GM23338 (cell line): ENCODE measurements at regions not wholly inside any gene's neighbourhood (a gene's known extent, or its start where the extent isn't known, plus 50 kb on each side); places are given as distances from the start of the nearest gene placed in this dataset.

Source experiments
- CREB1 ChIP-seq: fragments of 250-450 bp; sonication (Bioruptor Pico); IDR thresholded peaks from 2 replicates; pipeline ENCODE4 v1.5.0; 2020; ENCODE audit warnings: low read depth, mild to moderate bottlenecking, moderate library complexity
- CTCF ChIP-seq, 2 experiments: fragments of 200-600 bp in 1 of 2; sonication (generic) in 1 of 2; conservative IDR thresholded peaks; 2 replicates each; pipeline versions ENCODE4 v1.5.1 to v1.6.1; 2016 to 2017; ENCODE audit warnings: antibody characterized with exemption in 2 of 2, low read depth in 2 of 2, mild to moderate bottlenecking in 2 of 2, moderate library complexity in 1 of 2
- ZNF114 ChIP-seq: fragments of 250-450 bp; sonication (Bioruptor Pico); IDR thresholded peaks from 2 replicates; pipeline ENCODE4 v1.5.0; 2020; ENCODE audit warnings: mild to moderate bottlenecking, moderate library complexity

DNA sequence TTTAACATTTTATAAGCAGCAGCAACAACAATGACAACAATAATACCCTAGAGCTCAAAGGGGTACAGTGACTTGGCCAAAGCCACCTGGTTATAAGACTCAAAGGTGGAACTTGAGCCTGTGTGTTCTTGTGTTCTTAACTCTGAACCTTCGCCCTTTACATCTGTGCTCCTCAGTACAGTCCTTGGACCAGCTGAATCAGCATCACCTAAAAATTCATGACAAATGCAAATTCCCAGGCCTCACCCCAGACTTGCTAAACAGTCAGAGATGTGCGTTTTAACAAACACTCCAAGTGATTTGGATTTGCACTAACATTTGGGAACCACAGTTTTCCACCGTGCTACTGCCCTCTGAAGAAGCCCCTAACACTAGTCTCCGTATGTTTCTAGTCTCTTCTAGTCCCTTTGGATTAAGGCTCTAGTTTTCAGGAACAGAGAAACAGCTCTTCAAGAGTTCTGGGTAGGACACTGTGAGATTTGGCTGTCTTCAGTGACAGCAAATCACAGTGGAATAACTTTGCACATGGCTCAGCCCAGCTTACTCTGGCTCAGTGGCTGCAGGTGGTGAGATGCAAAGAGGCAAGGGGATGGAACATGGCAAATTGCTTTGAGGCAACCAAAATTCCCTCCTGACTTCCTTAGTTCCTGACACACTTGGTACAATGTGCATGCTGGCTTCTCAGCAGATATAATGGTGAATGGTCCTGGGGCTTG is 151.0 kb upstream of the CDH11 start:
- TF ChIP-seq ZNF114 (no peak), CTCF (conservative IDR thresholded peaks at IDR 0.05; ENCODE audit: low read depth in 2 of 2) (no peak), CREB1 (CRISPR knock-in tag) (no peak)
